Cardiac muscle cell (in vitro differentiated cells and primary cell): ENCODE measurements at regions not wholly inside any gene's neighbourhood (a gene's known extent, or its start where the extent isn't known, plus 50 kb on each side); places are given as distances from the start of the nearest gene placed in this dataset.

Experiments
- DNase-seq, 2 donors: peaks; one replicate each; pipeline versions ENCODE4 v3.0.0 to v3.0.0-alpha.2; 2010 to 2017; ENCODE audit warnings: low read depth in 1 of 2, low spot score in 1 of 2
- H3K27ac ChIP-seq: fragments of 200-600 bp; sonication (generic); 2 replicates; pipeline ENCODE4 v1.5.1; 2016
- H3K27me3 ChIP-seq: fragments of 200-600 bp; sonication (generic); 2 replicates; pipeline ENCODE4 v1.6.0; 2016; ENCODE audit warnings: control low read depth
- H3K36me3 ChIP-seq: fragments of 200-600 bp; sonication (generic); 2 replicates; pipeline ENCODE4 v1.5.1; 2016; ENCODE audit warnings: control low read depth
- H3K4me1 ChIP-seq: fragments of 200-600 bp; sonication (generic); 2 replicates; pipeline ENCODE4 v1.8.1; 2017; ENCODE audit warnings: low read depth, mild to moderate bottlenecking, mixed run types
- H3K4me3 ChIP-seq: fragments of 200-600 bp; sonication (generic); 2 replicates; pipeline ENCODE4 v1.5.1; 2016; ENCODE audit warnings: mild to moderate bottlenecking
- H3K9me3 ChIP-seq: fragments of 200-600 bp; sonication (generic); 2 replicates; pipeline ENCODE4 v1.5.1; 2017; ENCODE audit warnings: low read depth, mild to moderate bottlenecking, control low read depth
- TF ChIP-seq, protein P1 (sequence below): IDR thresholded peaks from 2 replicates; pipeline ENCODE4 v1.5.1; 2012; ENCODE audit warnings: low read depth, mild to moderate bottlenecking, low read length

DNA sequence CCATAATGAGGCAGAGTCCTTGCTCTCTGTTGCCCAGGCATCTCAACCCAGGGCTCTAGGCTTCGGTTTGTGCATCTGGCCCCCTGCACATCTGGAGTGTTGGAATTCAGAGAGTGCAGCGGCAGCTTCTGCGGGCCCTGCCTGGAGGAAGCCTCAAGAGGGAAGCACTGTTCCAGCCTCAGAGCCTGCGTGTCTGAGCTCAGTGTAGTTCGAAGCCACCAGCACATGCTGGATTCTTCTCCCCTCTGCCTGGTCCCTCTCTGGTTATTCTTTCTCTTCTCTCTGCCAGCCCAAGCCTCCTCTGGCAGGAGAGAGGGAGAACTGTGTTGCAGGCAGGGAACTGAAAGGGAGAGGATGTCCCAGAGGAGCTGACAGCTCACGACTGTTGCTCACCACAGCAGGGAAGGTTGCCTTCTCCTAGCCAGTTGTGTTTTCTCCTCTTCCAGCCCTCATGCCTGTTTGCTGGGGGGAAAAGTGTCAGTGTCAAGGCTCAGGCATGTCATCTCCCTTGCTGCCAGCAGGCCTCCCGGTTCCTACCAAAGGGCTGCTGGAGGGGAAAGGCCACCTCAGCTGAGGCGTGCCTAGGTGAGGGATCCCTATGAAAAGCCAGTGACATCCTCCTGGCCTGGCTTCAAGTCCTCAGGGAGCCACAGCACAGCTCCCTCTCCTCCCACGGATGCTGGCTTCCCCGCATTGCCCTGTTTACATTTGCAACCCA, 126.0 kb upstream of the LRFN2 start:
- Histone ChIP-seq H3K27me3 (no peaks in the 10 kb centered on the region), H3K27ac (no peak overlapping the region), H3K4me3 (no peak overlapping the region), H3K36me3 (no peaks in the 10 kb centered on the region), H3K4me1 (peaks cover 13% of the 10 kb centered on the region), H3K9me3 (no peaks in the 10 kb centered on the region)
- DNase-seq: no peak
- TF ChIP-seq, protein P1, sequence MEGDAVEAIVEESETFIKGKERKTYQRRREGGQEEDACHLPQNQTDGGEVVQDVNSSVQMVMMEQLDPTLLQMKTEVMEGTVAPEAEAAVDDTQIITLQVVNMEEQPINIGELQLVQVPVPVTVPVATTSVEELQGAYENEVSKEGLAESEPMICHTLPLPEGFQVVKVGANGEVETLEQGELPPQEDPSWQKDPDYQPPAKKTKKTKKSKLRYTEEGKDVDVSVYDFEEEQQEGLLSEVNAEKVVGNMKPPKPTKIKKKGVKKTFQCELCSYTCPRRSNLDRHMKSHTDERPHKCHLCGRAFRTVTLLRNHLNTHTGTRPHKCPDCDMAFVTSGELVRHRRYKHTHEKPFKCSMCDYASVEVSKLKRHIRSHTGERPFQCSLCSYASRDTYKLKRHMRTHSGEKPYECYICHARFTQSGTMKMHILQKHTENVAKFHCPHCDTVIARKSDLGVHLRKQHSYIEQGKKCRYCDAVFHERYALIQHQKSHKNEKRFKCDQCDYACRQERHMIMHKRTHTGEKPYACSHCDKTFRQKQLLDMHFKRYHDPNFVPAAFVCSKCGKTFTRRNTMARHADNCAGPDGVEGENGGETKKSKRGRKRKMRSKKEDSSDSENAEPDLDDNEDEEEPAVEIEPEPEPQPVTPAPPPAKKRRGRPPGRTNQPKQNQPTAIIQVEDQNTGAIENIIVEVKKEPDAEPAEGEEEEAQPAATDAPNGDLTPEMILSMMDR: no peak

DNA sequence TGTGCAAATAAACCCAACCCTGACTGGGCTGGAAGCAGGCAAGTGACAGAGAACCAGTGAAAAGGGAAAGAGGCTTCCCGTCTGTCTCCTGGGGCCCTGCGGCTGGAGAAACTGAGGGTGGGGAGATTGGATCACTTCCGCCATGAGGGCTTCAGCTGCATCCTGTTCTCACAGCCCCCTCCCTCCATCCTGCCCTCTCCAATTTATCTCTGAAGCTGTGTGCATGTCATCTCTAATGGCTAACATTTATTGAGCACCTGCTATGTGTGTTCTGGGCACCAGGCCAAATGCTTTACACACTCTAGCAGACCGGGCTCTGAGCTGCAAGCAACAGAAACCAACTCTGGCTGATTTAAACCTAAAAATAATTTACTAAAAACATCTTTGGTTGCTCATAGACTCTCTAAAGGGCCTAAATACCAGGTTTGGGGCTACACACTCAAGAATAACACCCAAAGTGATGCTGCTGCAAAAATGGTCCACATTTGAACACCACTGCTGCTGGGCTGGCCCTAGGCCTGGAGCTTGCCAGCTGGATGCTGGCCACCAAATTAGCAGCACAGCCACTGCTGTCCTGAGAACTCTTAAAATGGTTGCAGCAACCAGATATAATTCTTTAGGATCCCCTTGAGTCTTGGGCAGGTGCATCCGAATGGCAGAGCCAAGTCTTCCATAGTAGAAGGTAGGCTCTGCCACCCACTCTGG, 123.6 kb upstream of the LRFN2 start:
- no peak overlapping the region for H3K4me3 ChIP-seq
- no peaks in the 10 kb centered on the region for H3K9me3 ChIP-seq
- H3K36me3 ChIP-seq: no peaks in the 10 kb centered on the region
- TF ChIP-seq, protein P1: no peak
- H3K27ac ChIP-seq: no peak overlapping the region
- H3K4me1 ChIP-seq: peaks cover 7% of the 10 kb centered on the region
- H3K27me3 ChIP-seq: no peaks in the 10 kb centered on the region
- DNase-seq: no peak

DNA sequence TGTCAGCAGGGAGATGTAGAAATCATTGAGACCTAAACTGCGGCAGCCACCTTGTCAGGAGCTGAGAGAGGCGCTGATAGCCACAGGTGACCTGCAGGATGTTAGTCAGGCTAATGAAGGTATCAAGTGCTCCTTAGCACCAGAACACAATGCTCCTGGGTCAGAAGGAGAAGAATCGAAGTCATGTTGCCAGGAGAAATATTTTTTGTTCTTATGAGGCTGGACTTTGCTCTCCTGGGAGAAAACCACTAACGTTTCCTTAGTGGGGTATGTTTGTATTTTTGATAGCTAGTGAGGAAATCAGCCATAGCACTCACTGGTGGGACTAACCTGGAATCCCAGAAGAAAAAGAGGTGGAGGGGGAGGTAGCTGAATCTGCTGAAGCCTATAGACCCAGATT, 120.9 kb upstream of the LRFN2 start:
- no peak overlapping the region for H3K27ac ChIP-seq
- no peak overlapping the region for H3K4me3 ChIP-seq
- no peaks in the 10 kb centered on the region for H3K4me1 ChIP-seq
- H3K9me3 ChIP-seq: no peaks in the 10 kb centered on the region
- TF ChIP-seq, protein P1: no peak
- H3K36me3 ChIP-seq: no peaks in the 10 kb centered on the region
- H3K27me3 ChIP-seq: no peaks in the 10 kb centered on the region
- DNase-seq: no peak

DNA sequence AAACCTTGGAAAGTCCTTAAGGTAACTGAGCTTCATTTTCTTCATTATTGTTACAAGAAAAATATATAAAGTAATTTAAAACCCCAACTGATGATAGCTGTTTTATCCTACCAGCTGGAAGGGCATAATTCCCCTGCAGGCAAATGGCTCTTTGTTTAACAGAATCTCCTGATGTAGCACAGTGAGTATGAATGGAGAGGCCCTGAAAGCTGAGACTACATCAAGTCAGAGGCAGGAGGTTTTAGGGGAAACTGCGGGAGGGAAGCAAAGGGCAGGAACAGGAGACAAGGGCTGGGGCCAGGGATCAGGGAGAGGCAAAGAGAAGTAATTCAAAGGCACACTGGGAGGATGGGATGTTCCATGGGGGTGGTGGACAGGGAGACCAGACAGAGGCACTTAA, 119.0 kb upstream of the LRFN2 start:
- Histone ChIP-seq H3K27ac (no peak overlapping the region), H3K4me3 (no peak overlapping the region), H3K27me3 (no peaks in the 10 kb centered on the region), H3K9me3 (no peaks in the 10 kb centered on the region), H3K36me3 (no peaks in the 10 kb centered on the region), H3K4me1 (no peaks in the 10 kb centered on the region)
- DNase-seq: no peak
- TF ChIP-seq, protein P1: no peak

DNA sequence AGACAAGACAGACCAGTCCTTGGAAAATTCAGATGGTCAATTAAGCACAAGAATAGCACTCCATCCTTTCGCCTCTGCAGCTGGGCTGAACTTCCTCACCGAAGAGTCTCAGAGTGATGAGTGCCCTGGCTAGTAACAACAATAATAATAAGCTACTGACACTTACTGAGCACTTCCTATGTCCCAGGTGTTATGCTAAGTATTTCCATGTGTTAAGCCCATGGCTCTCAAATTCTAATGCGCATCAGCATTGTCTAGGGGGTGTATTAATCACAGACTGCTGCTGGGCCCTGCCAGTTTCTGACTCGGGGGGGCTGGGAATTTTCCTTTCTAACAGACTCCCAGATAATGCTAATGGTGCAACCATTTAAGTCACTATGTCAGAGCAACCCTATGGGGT, 118.2 kb upstream of the LRFN2 start:
- no peaks in the 10 kb centered on the region for H3K27me3 ChIP-seq
- TF ChIP-seq, protein P1: no peak
- H3K4me1 ChIP-seq: no peaks in the 10 kb centered on the region
- H3K9me3 ChIP-seq: no peaks in the 10 kb centered on the region
- no peak overlapping the region for H3K4me3 ChIP-seq
- no peaks in the 10 kb centered on the region for H3K36me3 ChIP-seq
- no peak for DNase-seq
- H3K27ac ChIP-seq: no peak overlapping the region
